ENCODE measurements at regions not wholly inside any gene's neighbourhood (a gene's known extent, or its start where the extent isn't known, plus 50 kb on each side); places are given as distances from the start of the nearest gene placed in this dataset.

GRCh38 chr15:46450810-46451182 lies 816.0 kb downstream of the SQOR start:
- Histone ChIP-seq H3K27me3 (ENCODE audit: control insufficient read depth, insufficient read depth, low read length) (no peaks in the 10 kb centered on the region), H3K36me3 (replicated peaks; ENCODE audit: control insufficient read depth, insufficient read depth, low read length) (no peaks in the 10 kb centered on the region), H3K4me3 (ENCODE audit: insufficient read depth, low read depth, low read length) (no peak overlapping the region)
- no peak for DNase-seq

- DNase-seq: no peak
These were observed 817.5 kb downstream of the SQOR start for GRCh38 chr15:46452297-46452820.

GRCh38 chr15:46456456-46456855 lies 821.6 kb downstream of the SQOR start:
- Histone ChIP-seq H3K36me3 (replicated peaks; ENCODE audit: control insufficient read depth, insufficient read depth, low read length) (no peaks in the 10 kb centered on the region), H3K4me3 (ENCODE audit: insufficient read depth, low read depth, low read length) (no peak overlapping the region), H3K27me3 (ENCODE audit: control insufficient read depth, insufficient read depth, low read length) (no peaks in the 10 kb centered on the region)
- no peak for DNase-seq

More at GRCh38 chr15:46452297-46452820, 817.5 kb downstream of the SQOR start:
- no peak overlapping the region for H3K4me3 ChIP-seq (ENCODE audit: insufficient read depth, low read depth, low read length)
- H3K36me3 ChIP-seq (replicated peaks; ENCODE audit: control insufficient read depth, insufficient read depth, low read length): no peaks in the 10 kb centered on the region
- no peaks in the 10 kb centered on the region for H3K27me3 ChIP-seq (ENCODE audit: control insufficient read depth, insufficient read depth, low read length)

- H3K36me3 ChIP-seq (replicated peaks; ENCODE audit: control insufficient read depth, insufficient read depth, low read length): no peaks in the 10 kb centered on the region
- no peak for DNase-seq
- no peak overlapping the region for H3K4me3 ChIP-seq (ENCODE audit: insufficient read depth, low read depth, low read length)
- no peaks in the 10 kb centered on the region for H3K27me3 ChIP-seq (ENCODE audit: control insufficient read depth, insufficient read depth, low read length)
These were observed 825.7 kb downstream of the SQOR start for GRCh38 chr15:46460431-46461094.

- no peak overlapping the region for H3K4me3 ChIP-seq (ENCODE audit: insufficient read depth, low read depth, low read length)
- no peak for DNase-seq
- no peaks in the 10 kb centered on the region for H3K36me3 ChIP-seq (replicated peaks; ENCODE audit: control insufficient read depth, insufficient read depth, low read length)
- no peaks in the 10 kb centered on the region for H3K27me3 ChIP-seq (ENCODE audit: control insufficient read depth, insufficient read depth, low read length)
These were observed 826.6 kb downstream of the SQOR start for GRCh38 chr15:46461416-46461815.

- no peaks in the 10 kb centered on the region for H3K27me3 ChIP-seq (ENCODE audit: control insufficient read depth, insufficient read depth, low read length)
- DNase-seq: no peak
- H3K36me3 ChIP-seq (replicated peaks; ENCODE audit: control insufficient read depth, insufficient read depth, low read length): no peaks in the 10 kb centered on the region
- no peak overlapping the region for H3K4me3 ChIP-seq (ENCODE audit: insufficient read depth, low read depth, low read length)
These were observed 832.2 kb downstream of the SQOR start for GRCh38 chr15:46467041-46467440.

GRCh38 chr15:46471096-46471495 lies 836.3 kb downstream of the SQOR start:
- H3K27me3 ChIP-seq (ENCODE audit: control insufficient read depth, insufficient read depth, low read length): no peaks in the 10 kb centered on the region
- H3K36me3 ChIP-seq (replicated peaks; ENCODE audit: control insufficient read depth, insufficient read depth, low read length): no peaks in the 10 kb centered on the region
- DNase-seq: no peak
- no peak overlapping the region for H3K4me3 ChIP-seq (ENCODE audit: insufficient read depth, low read depth, low read length)

- DNase-seq: no peak
- H3K4me3 ChIP-seq (ENCODE audit: insufficient read depth, low read depth, low read length): no peak overlapping the region
- H3K27me3 ChIP-seq (ENCODE audit: control insufficient read depth, insufficient read depth, low read length): no peaks in the 10 kb centered on the region
- no peaks in the 10 kb centered on the region for H3K36me3 ChIP-seq (replicated peaks; ENCODE audit: control insufficient read depth, insufficient read depth, low read length)
These were observed 854.4 kb downstream of the SQOR start for GRCh38 chr15:46489276-46489675.

- Histone ChIP-seq H3K36me3 (replicated peaks; ENCODE audit: control insufficient read depth, insufficient read depth, low read length) (no peaks in the 10 kb centered on the region), H3K27me3 (ENCODE audit: control insufficient read depth, insufficient read depth, low read length) (no peaks in the 10 kb centered on the region), H3K4me3 (ENCODE audit: insufficient read depth, low read depth, low read length) (no peak overlapping the region)
- DNase-seq: no peak
These were observed 861.8 kb downstream of the SQOR start for GRCh38 chr15:46496491-46497115.

- peak; percentile 2 for DNase-seq
- Histone ChIP-seq H3K27me3 (ENCODE audit: control insufficient read depth, insufficient read depth, low read length) (no peaks in the 10 kb centered on the region), H3K4me3 (ENCODE audit: insufficient read depth, low read depth, low read length) (no peak overlapping the region)
These were observed 867.8 kb downstream of the SQOR start for GRCh38 chr15:46502667-46503066.

GRCh38 chr15:46518381-46518780 lies 883.6 kb downstream of the SQOR start:
- H3K36me3 ChIP-seq (replicated peaks; ENCODE audit: control insufficient read depth, insufficient read depth, low read length): no peaks in the 10 kb centered on the region
- DNase-seq: no peak
- no peaks in the 10 kb centered on the region for H3K27me3 ChIP-seq (ENCODE audit: control insufficient read depth, insufficient read depth, low read length)
- H3K4me3 ChIP-seq (ENCODE audit: insufficient read depth, low read depth, low read length): no peak overlapping the region

More at GRCh38 chr15:46502667-46503066, 867.8 kb downstream of the SQOR start:
- no peaks in the 10 kb centered on the region for H3K36me3 ChIP-seq (replicated peaks; ENCODE audit: control insufficient read depth, insufficient read depth, low read length)

GRCh38 chr15:46523701-46524100 lies 888.9 kb downstream of the SQOR start:
- no peak overlapping the region for H3K4me3 ChIP-seq (ENCODE audit: insufficient read depth, low read depth, low read length)
- no peak for DNase-seq
- no peaks in the 10 kb centered on the region for H3K36me3 ChIP-seq (replicated peaks; ENCODE audit: control insufficient read depth, insufficient read depth, low read length)
- H3K27me3 ChIP-seq (ENCODE audit: control insufficient read depth, insufficient read depth, low read length): no peaks in the 10 kb centered on the region

GRCh38 chr15:46525984-46526725 lies 891.3 kb downstream of the SQOR start:
- Histone ChIP-seq H3K36me3 (replicated peaks; ENCODE audit: control insufficient read depth, insufficient read depth, low read length) (no peaks in the 10 kb centered on the region), H3K4me3 (ENCODE audit: insufficient read depth, low read depth, low read length) (no peak overlapping the region), H3K27me3 (ENCODE audit: control insufficient read depth, insufficient read depth, low read length) (no peaks in the 10 kb centered on the region)
- no peak for DNase-seq

GRCh38 chr15:46526726-46527110 lies 891.9 kb downstream of the SQOR start:
- DNase-seq: no peak
- H3K36me3 ChIP-seq (replicated peaks; ENCODE audit: control insufficient read depth, insufficient read depth, low read length): no peaks in the 10 kb centered on the region
- H3K27me3 ChIP-seq (ENCODE audit: control insufficient read depth, insufficient read depth, low read length): no peaks in the 10 kb centered on the region
- H3K4me3 ChIP-seq (ENCODE audit: insufficient read depth, low read depth, low read length): no peak overlapping the region

GRCh38 chr15:46543626-46544025 lies 908.8 kb downstream of the SQOR start:
- no peak for DNase-seq
- Histone ChIP-seq H3K36me3 (replicated peaks; ENCODE audit: control insufficient read depth, insufficient read depth, low read length) (no peaks in the 10 kb centered on the region), H3K4me3 (ENCODE audit: insufficient read depth, low read depth, low read length) (no peak overlapping the region), H3K27me3 (ENCODE audit: control insufficient read depth, insufficient read depth, low read length) (no peaks in the 10 kb centered on the region)

All from H7 (cell line).